ENCODE measurements at regions not wholly inside any gene's neighbourhood (a gene's known extent, or its start where the extent isn't known, plus 50 kb on each side); places are given as distances from the start of the nearest gene placed in this dataset.

- Histone ChIP-seq H3K27ac (ENCODE audit: low read length) (no peak overlapping the region), H3K4me3 (ENCODE audit: low read length) (no peak overlapping the region), H3K9me3 (ENCODE audit: low read length) (no peaks in the 10 kb centered on the region), H3K27me3 (ENCODE audit: insufficient read depth, low read depth, low read length) (no peaks in the 10 kb centered on the region), H3K9ac (ENCODE audit: low read length) (no peak overlapping the region), H2AFZ (ENCODE audit: low read depth, low read length) (no peak overlapping the region), H3F3A (ENCODE audit: insufficient read depth, low read length, poor library complexity, severe bottlenecking) (no peaks in the 10 kb centered on the region), H4K20me1 (ENCODE audit: insufficient read depth) (no peaks in the 10 kb centered on the region), H3K79me2 (replicated peaks; ENCODE audit: insufficient read depth, low read length) (no peaks in the 10 kb centered on the region), H3K4me2 (ENCODE audit: low read length) (no peak overlapping the region), H3K36me3 (ENCODE audit: insufficient read depth, low read length) (no peaks in the 10 kb centered on the region), H3K9me2 (ENCODE audit: insufficient read depth, low read length) (no peaks in the 10 kb centered on the region)
- TF ChIP-seq SMC3 (conservative IDR thresholded peaks at IDR 0.05; ENCODE audit: poor library complexity) (no peak), REST (IDR thresholded peaks at IDR 0.05; ENCODE audit: borderline replicate concordance) (no peak), RAD21 (conservative IDR thresholded peaks at IDR 0.05) (no peak), TAF1 (IDR thresholded peaks at IDR 0.05; ENCODE audit: low read depth) (no peak), CTCF (IDR thresholded peaks at IDR 0.05; ENCODE audit: poor library complexity, severe bottlenecking) (no peak), EZH2 (IDR thresholded peaks at IDR 0.05; ENCODE audit: borderline replicate concordance, insufficient read depth, low read length, poor library complexity, severe bottlenecking) (no peak), EP300 (conservative IDR thresholded peaks at IDR 0.05; ENCODE audit: poor library complexity, severe bottlenecking) (no peak), MXI1 (conservative IDR thresholded peaks at IDR 0.05; ENCODE audit: poor library complexity, severe bottlenecking) (no peak)
Measured at GRCh38 chr4:146027761-146028160, 89.1 kb upstream of the ZNF827 start.

GRCh38 chr4:146023334-146023967 is 84.8 kb upstream of the ZNF827 start:
- Histone ChIP-seq H3K4me3 (ENCODE audit: low read length) (no peak overlapping the region), H2AFZ (ENCODE audit: low read depth, low read length) (no peak overlapping the region), H3K36me3 (ENCODE audit: insufficient read depth, low read length) (no peaks in the 10 kb centered on the region), H3K79me2 (replicated peaks; ENCODE audit: insufficient read depth, low read length) (no peaks in the 10 kb centered on the region), H4K20me1 (ENCODE audit: insufficient read depth) (no peaks in the 10 kb centered on the region), H3K27me3 (ENCODE audit: insufficient read depth, low read depth, low read length) (no peaks in the 10 kb centered on the region), H3K27ac (ENCODE audit: low read length) (no peak overlapping the region), H3K9ac (ENCODE audit: low read length) (no peak overlapping the region), H3K9me2 (ENCODE audit: insufficient read depth, low read length) (no peaks in the 10 kb centered on the region), H3F3A (ENCODE audit: insufficient read depth, low read length, poor library complexity, severe bottlenecking) (no peaks in the 10 kb centered on the region), H3K4me2 (ENCODE audit: low read length) (no peak overlapping the region), H3K9me3 (ENCODE audit: low read length) (no peaks in the 10 kb centered on the region)
- TF ChIP-seq MXI1 (conservative IDR thresholded peaks at IDR 0.05; ENCODE audit: poor library complexity, severe bottlenecking) (no peak), EP300 (conservative IDR thresholded peaks at IDR 0.05; ENCODE audit: poor library complexity, severe bottlenecking) (no peak), TAF1 (IDR thresholded peaks at IDR 0.05; ENCODE audit: low read depth) (no peak), REST (IDR thresholded peaks at IDR 0.05; ENCODE audit: borderline replicate concordance) (no peak), RAD21 (conservative IDR thresholded peaks at IDR 0.05) (no peak), SMC3 (conservative IDR thresholded peaks at IDR 0.05; ENCODE audit: poor library complexity) (no peak), EZH2 (IDR thresholded peaks at IDR 0.05; ENCODE audit: borderline replicate concordance, insufficient read depth, low read length, poor library complexity, severe bottlenecking) (no peak), POLR2AphosphoS5 (IDR thresholded peaks at IDR 0.05) (no peak), CTCF (IDR thresholded peaks at IDR 0.05; ENCODE audit: poor library complexity, severe bottlenecking) (no peak)
